ENCODE measurements at regions not wholly inside any gene's neighbourhood (a gene's known extent, or its start where the extent isn't known, plus 50 kb on each side); places are given as distances from the start of the nearest gene placed in this dataset.

GRCh38 chr2:185441486-185442005, 297.1 kb upstream of the FSIP2 start:
- in situ Hi-C loops (cut with HindIII; ENCODE audit: low pct_unique_long_range_greater_than_20kb, low sequenced_read_pairs): no loop called here
- DNase-seq (ENCODE audit: low read depth in 1 of 2, low spot score in 1 of 2): no peak

GRCh38 chr2:185456517-185456916, 282.1 kb upstream of the FSIP2 start:
- no peak for TF ChIP-seq JUND (IDR thresholded peaks at IDR 0.05; ENCODE audit: low read depth)
- in situ Hi-C loops (cut with HindIII; ENCODE audit: low pct_unique_long_range_greater_than_20kb, low sequenced_read_pairs): no loop called here
- DNase-seq (ENCODE audit: low read depth in 1 of 2, low spot score in 1 of 2): no peak

More at GRCh38 chr2:185441486-185442005, 297.1 kb upstream of the FSIP2 start:
- no peak for TF ChIP-seq JUND (IDR thresholded peaks at IDR 0.05; ENCODE audit: low read depth)

GRCh38 chr2:185463481-185463880, 275.1 kb upstream of the FSIP2 start:
- in situ Hi-C loops (cut with HindIII; ENCODE audit: low pct_unique_long_range_greater_than_20kb, low sequenced_read_pairs): no loop called here
- no peak for DNase-seq (ENCODE audit: low read depth in 1 of 2, low spot score in 1 of 2)
- TF ChIP-seq JUND (IDR thresholded peaks at IDR 0.05; ENCODE audit: low read depth): no peak

- no peak for DNase-seq (ENCODE audit: low read depth in 1 of 2, low spot score in 1 of 2)
- TF ChIP-seq JUND (IDR thresholded peaks at IDR 0.05; ENCODE audit: low read depth): no peak
- in situ Hi-C loops (cut with HindIII; ENCODE audit: low pct_unique_long_range_greater_than_20kb, low sequenced_read_pairs): no loop called here
Measured at GRCh38 chr2:185466915-185467314, 271.7 kb upstream of the FSIP2 start.

- no peak for DNase-seq (ENCODE audit: low read depth in 1 of 2, low spot score in 1 of 2)
- no peak for TF ChIP-seq JUND (IDR thresholded peaks at IDR 0.05; ENCODE audit: low read depth)
- in situ Hi-C loops (cut with HindIII; ENCODE audit: low pct_unique_long_range_greater_than_20kb, low sequenced_read_pairs): no loop called here
Measured at GRCh38 chr2:185471441-185471840, 267.2 kb upstream of the FSIP2 start.

- TF ChIP-seq JUND (IDR thresholded peaks at IDR 0.05; ENCODE audit: low read depth): no peak
- in situ Hi-C loops (cut with HindIII; ENCODE audit: low pct_unique_long_range_greater_than_20kb, low sequenced_read_pairs): no loop called here
- no peak for DNase-seq (ENCODE audit: low read depth in 1 of 2, low spot score in 1 of 2)
Measured at GRCh38 chr2:185472574-185472973, 266.0 kb upstream of the FSIP2 start.

GRCh38 chr2:185473838-185474237, 264.8 kb upstream of the FSIP2 start:
- in situ Hi-C loops (cut with HindIII; ENCODE audit: low pct_unique_long_range_greater_than_20kb, low sequenced_read_pairs): no loop called here
- DNase-seq (ENCODE audit: low read depth in 1 of 2, low spot score in 1 of 2): no peak
- TF ChIP-seq JUND (IDR thresholded peaks at IDR 0.05; ENCODE audit: low read depth): no peak

- no peak for DNase-seq (ENCODE audit: low read depth in 1 of 2, low spot score in 1 of 2)
Measured at GRCh38 chr2:185475914-185476313, 262.7 kb upstream of the FSIP2 start.

GRCh38 chr2:185477452-185477851, 261.2 kb upstream of the FSIP2 start:
- in situ Hi-C loops (cut with HindIII; ENCODE audit: low pct_unique_long_range_greater_than_20kb, low sequenced_read_pairs): no loop called here
- no peak for DNase-seq (ENCODE audit: low read depth in 1 of 2, low spot score in 1 of 2)
- TF ChIP-seq JUND (IDR thresholded peaks at IDR 0.05; ENCODE audit: low read depth): no peak

More at GRCh38 chr2:185475914-185476313, 262.7 kb upstream of the FSIP2 start:
- no peak for TF ChIP-seq JUND (IDR thresholded peaks at IDR 0.05; ENCODE audit: low read depth)
- in situ Hi-C loops (cut with HindIII; ENCODE audit: low pct_unique_long_range_greater_than_20kb, low sequenced_read_pairs): no loop called here

- no peak for DNase-seq (ENCODE audit: low read depth in 1 of 2, low spot score in 1 of 2)
- no peak for TF ChIP-seq JUND (IDR thresholded peaks at IDR 0.05; ENCODE audit: low read depth)
- in situ Hi-C loops (cut with HindIII; ENCODE audit: low pct_unique_long_range_greater_than_20kb, low sequenced_read_pairs): no loop called here
Measured at GRCh38 chr2:185484602-185485001, 254.0 kb upstream of the FSIP2 start.

- TF ChIP-seq JUND (IDR thresholded peaks at IDR 0.05; ENCODE audit: low read depth): no peak
- no peak for DNase-seq (ENCODE audit: low read depth in 1 of 2, low spot score in 1 of 2)
- in situ Hi-C loops (cut with HindIII; ENCODE audit: low pct_unique_long_range_greater_than_20kb, low sequenced_read_pairs): no loop called here
Measured at GRCh38 chr2:185502351-185502750, 236.3 kb upstream of the FSIP2 start.

- in situ Hi-C loops (cut with HindIII; ENCODE audit: low pct_unique_long_range_greater_than_20kb, low sequenced_read_pairs): no loop called here
- no peak for DNase-seq (ENCODE audit: low read depth in 1 of 2, low spot score in 1 of 2)
- no peak for TF ChIP-seq JUND (IDR thresholded peaks at IDR 0.05; ENCODE audit: low read depth)
Measured at GRCh38 chr2:185507719-185508118, 230.9 kb upstream of the FSIP2 start.

GRCh38 chr2:185510060-185510459, 228.5 kb upstream of the FSIP2 start:
- TF ChIP-seq JUND (IDR thresholded peaks at IDR 0.05; ENCODE audit: low read depth): no peak
- no peak for DNase-seq (ENCODE audit: low read depth in 1 of 2, low spot score in 1 of 2)
- in situ Hi-C loops (cut with HindIII; ENCODE audit: low pct_unique_long_range_greater_than_20kb, low sequenced_read_pairs): no loop called here

GRCh38 chr2:185511925-185512324, 226.7 kb upstream of the FSIP2 start:
- no peak for TF ChIP-seq JUND (IDR thresholded peaks at IDR 0.05; ENCODE audit: low read depth)
- DNase-seq (ENCODE audit: low read depth in 1 of 2, low spot score in 1 of 2): no peak
- in situ Hi-C loops (cut with HindIII; ENCODE audit: low pct_unique_long_range_greater_than_20kb, low sequenced_read_pairs): no loop called here

All from T47D (cell line).